B cell (primary cell): ENCODE measurements at regions not wholly inside any gene's neighbourhood (a gene's known extent, or its start where the extent isn't known, plus 50 kb on each side); places are given as distances from the start of the nearest gene placed in this dataset.

Experiments used
- ATAC-seq: fragments of 200-7000 bp; cut with Tn5 transposase; one replicate; pipeline ENCODE4 v1.10.0; 2021; ENCODE audit warnings: low read depth, mild to moderate bottlenecking, moderate number of reproducible peaks, moderate library complexity
- CTCF ChIA-PET: fragments of 350-600 bp; sonication (Branson Sonifier 250); formaldehyde crosslinking; loops from one replicate; lab custom pipeline; 2021; ENCODE audit warnings: antibody characterized with exemption, inconsistent platforms; lab: Charles Lee
- POLR2A ChIA-PET: fragments of 350-600 bp; sonication (Branson Sonifier 250); formaldehyde crosslinking; loops from one replicate; lab custom pipeline; 2021; ENCODE audit warnings: antibody characterized with exemption; lab: Charles Lee
- DNase-seq: peaks from one replicate; pipeline ENCODE4 v3.0.0; 2013
- H2AFZ ChIP-seq: 2 replicates; pipeline ENCODE4 v1.6.1; 2012; ENCODE audit warnings: mild to moderate bottlenecking, low read depth, low read length; ENCODE audit not compliant: insufficient read depth, poor library complexity, severe bottlenecking
- H3K27ac ChIP-seq, 2 donors: 1 replicate in 1 of 2; 2 replicates in 1 of 2; pipeline ENCODE4 v1.5.1; 2012 to 2013; ENCODE audit warnings: low read length in 2 of 2, mild to moderate bottlenecking in 2 of 2, moderate library complexity in 1 of 2
- H3K27me3 ChIP-seq, 4 experiments: fragments of 200-600 bp in 1 of 4; sonication (generic) in 1 of 4; replicated peaks in 1 of 4; 1 replicate in 2 of 4; 2 replicates in 2 of 4; pipeline versions ENCODE4 v1.6.1 to v1.7.0; 2013 to 2016; ENCODE audit warnings: low read length in 3 of 4, mild to moderate bottlenecking in 2 of 4, mixed read lengths in 1 of 4, moderate library complexity in 1 of 4; ENCODE audit not compliant: insufficient read depth in 4 of 4, control insufficient read depth in 3 of 4; ENCODE audit errors: control extremely low read depth in 1 of 4
- H3K36me3 ChIP-seq, 2 experiments: replicated peaks in 1 of 2; 1 replicate in 1 of 2; 2 replicates in 1 of 2; pipeline versions ENCODE4 v1.6.1 to v1.7.1; 2013; ENCODE audit warnings: low read length in 1 of 2; ENCODE audit not compliant: insufficient read depth in 2 of 2, control insufficient read depth in 1 of 2; ENCODE audit errors: control extremely low read depth in 1 of 2, extremely low read depth in 1 of 2
- H3K4me1 ChIP-seq, 2 donors: fragments of 200-600 bp in 1 of 2; sonication (generic) in 1 of 2; 1 replicate in 1 of 2; 2 replicates in 1 of 2; pipeline versions ENCODE4 v1.5.1 to v1.6.1; 2013 to 2017; ENCODE audit warnings: low read length in 2 of 2; ENCODE audit not compliant: control insufficient read depth in 2 of 2, insufficient read depth in 2 of 2
- H3K4me2 ChIP-seq: replicated peaks from 2 replicates; pipeline ENCODE3; 2012; ENCODE audit warnings: mild to moderate bottlenecking, low read depth, low read length; ENCODE audit not compliant: poor library complexity, severe bottlenecking
- H3K4me3 ChIP-seq, 5 experiments: fragments of 200-600 bp in 1 of 5; sonication (generic) in 1 of 5; 1 replicate in 3 of 5; 2 replicates in 2 of 5; pipeline versions ENCODE4 v1.5.1 to v1.7.0; 2011 to 2016; ENCODE audit warnings: low read length in 4 of 5, mild to moderate bottlenecking in 4 of 5, low read depth in 2 of 5, control low read depth in 1 of 5, moderate library complexity in 1 of 5; ENCODE audit not compliant: insufficient read depth in 1 of 5; ENCODE audit errors: control extremely low read depth in 1 of 5, extremely low read depth in 1 of 5
- H3K79me2 ChIP-seq: fragments of 200-600 bp; sonication (generic); one replicate; pipeline ENCODE4 v1.6.0; 2016; ENCODE audit warnings: low read length; ENCODE audit not compliant: control insufficient read depth, insufficient read depth
- H3K9ac ChIP-seq: fragments of 200-600 bp; sonication (generic); 2 replicates; pipeline ENCODE4 v1.6.1; 2017; ENCODE audit warnings: mild to moderate bottlenecking, low read length, moderate library complexity
- H3K9me3 ChIP-seq, 3 donors: one replicate each; pipeline versions ENCODE4 v1.6.1 to v1.7.1; 2013; ENCODE audit warnings: low read length in 2 of 3; ENCODE audit not compliant: control insufficient read depth in 2 of 3, insufficient read depth in 1 of 3; ENCODE audit errors: control extremely low read depth in 1 of 3
- H4K20me1 ChIP-seq: 2 replicates; pipeline ENCODE4 v1.6.0; 2012; ENCODE audit warnings: mild to moderate bottlenecking, low read length; ENCODE audit not compliant: insufficient read depth, control insufficient read depth, poor library complexity, severe bottlenecking
- H3K27ac Mint-ChIP-seq: one replicate; pipeline ENCODE4 v1.8.0; 2021; ENCODE audit warnings: mixed read lengths
- H3K27me3 Mint-ChIP-seq: one replicate; pipeline ENCODE4 v1.8.0; 2021; ENCODE audit warnings: mixed read lengths
- H3K4me1 Mint-ChIP-seq: one replicate; pipeline ENCODE4 v1.8.0; 2021; ENCODE audit warnings: mixed read lengths
- H3K4me3 Mint-ChIP-seq: one replicate; pipeline ENCODE4 v1.8.0; 2021; ENCODE audit warnings: mixed read lengths
- H3K9me3 Mint-ChIP-seq: one replicate; pipeline ENCODE4 v1.8.0; 2022; ENCODE audit warnings: mixed read lengths; ENCODE audit not compliant: insufficient read depth
- CTCF ChIP-seq: fragments of 200-600 bp; IDR thresholded peaks from one replicate; pipeline ENCODE4 v1.8.0; 2022; ENCODE audit warnings: antibody characterized with exemption, mild to moderate bottlenecking
- EZH2 ChIP-seq: IDR thresholded peaks from 2 replicates; pipeline ENCODE4 v1.6.1; 2012; ENCODE audit warnings: borderline replicate concordance, low read depth, mild to moderate bottlenecking, moderate library complexity, low read length; ENCODE audit not compliant: insufficient read depth, poor library complexity, severe bottlenecking
- WGBS: methylation state at CpG from one replicate; pipeline ENCODE4 v1.1.5; 2013; ENCODE audit warnings: missing lambda C conversion rate; ENCODE audit not compliant: insufficient coverage; 5-methylcytosine and 5-hydroxymethylcytosine counted together
- intact Hi-C: fragments of 100-400 bp; cut with micrococcal nuclease; formaldehyde crosslinking; loops from one replicate; pipeline ENCODE4 v1.10.0; 2022

- no peaks in the 10 kb centered on the region for H3K9me3 Mint-ChIP-seq
- Histone ChIP-seq H4K20me1 (no peaks in the 10 kb centered on the region), H3K36me3 (no peaks in the 10 kb centered on the region), H3K9me3 (no peaks in the 10 kb centered on the region), H3K4me3 (no peak overlapping the region), H3K27ac (no peak overlapping the region), H3K9ac (no peak overlapping the region), H2AFZ (no peak overlapping the region), H3K27me3 (no peaks in the 10 kb centered on the region), H3K79me2 (no peaks in the 10 kb centered on the region), H3K4me1 (peaks cover 6 to 14% of the 10 kb centered on the region in 2 donors), H3K4me2 (no peak overlapping the region)
- no peak overlapping the region for H3K4me3 Mint-ChIP-seq
- CTCF ChIA-PET: interaction anchor here (0.8 to 2.4 kb wide), 2 partner anchors 12 to 202 kb away, joined by 3 to 10 read pairs; no protein-coding TSS in a partner anchor
- H3K27ac Mint-ChIP-seq: no peak overlapping the region
- no peaks in the 10 kb centered on the region for H3K27me3 Mint-ChIP-seq
- POLR2A ChIA-PET: no interaction called here
- TF ChIP-seq CTCF (no peak), EZH2 (no peak)
- no peak for ATAC-seq
- 94% methylated on average over 4 of the region's 5 CpGs for WGBS
- peaks cover 20% of the 10 kb centered on the region for H3K4me1 Mint-ChIP-seq
- intact Hi-C loops: loop anchor here (5.0 to 10.0 kb wide), 2 partner anchors 67 to 104 kb away; no protein-coding TSS in a partner anchor
- no peak for DNase-seq
These were observed 120.9 kb upstream of the SGK1 start for GRCh38 chr6:134438837-134439236.

- H3K4me3 Mint-ChIP-seq: peak overlapping the region; percentile 73
- no peaks in the 10 kb centered on the region for H3K27me3 Mint-ChIP-seq
- H3K9me3 Mint-ChIP-seq: no peaks in the 10 kb centered on the region
- 20% methylated on average over 1 of the region's 4 CpGs for WGBS
- ATAC-seq (peak; percentile 55), DNase-seq (peak; percentile 30)
- CTCF ChIA-PET: interaction anchor here (1.0 to 2.4 kb wide), 4 partner anchors 9 to 259 kb away, joined by 3 to 10 read pairs (median 4); no protein-coding TSS in a partner anchor
- H3K27ac ChIP-seq: no peak overlapping the region
- peak overlapping the region; percentile 63 for H3K27ac Mint-ChIP-seq
- H3K9me3 ChIP-seq: no peaks in the 10 kb centered on the region
- intact Hi-C loops: loop anchor here (1.0 to 10.0 kb wide), 3 partner anchors 65 to 204 kb away; no protein-coding TSS in a partner anchor
- no peak for TF ChIP-seq CTCF
- no peak for TF ChIP-seq EZH2
- no peak overlapping the region for H3K9ac ChIP-seq
- peak overlapping the region; percentile 36 for H2AFZ ChIP-seq
- no peaks in the 10 kb centered on the region for H3K27me3 ChIP-seq
- H3K36me3 ChIP-seq: no peaks in the 10 kb centered on the region
- no peaks in the 10 kb centered on the region for H4K20me1 ChIP-seq
- H3K79me2 ChIP-seq: no peaks in the 10 kb centered on the region
- no peak overlapping the region for H3K4me3 ChIP-seq
- peaks cover 20% of the 10 kb centered on the region for H3K4me1 Mint-ChIP-seq
- peak overlapping the region; percentile 49 for H3K4me2 ChIP-seq
- POLR2A ChIA-PET: no interaction called here
- peaks cover 6 to 14% of the 10 kb centered on the region in 2 donors for H3K4me1 ChIP-seq
These were observed 119.5 kb upstream of the SGK1 start for GRCh38 chr6:134437376-134437775.
